ENCODE measurements at regions not wholly inside any gene's neighbourhood (a gene's known extent, or its start where the extent isn't known, plus 50 kb on each side); places are given as distances from the start of the nearest gene placed in this dataset.

DNA sequence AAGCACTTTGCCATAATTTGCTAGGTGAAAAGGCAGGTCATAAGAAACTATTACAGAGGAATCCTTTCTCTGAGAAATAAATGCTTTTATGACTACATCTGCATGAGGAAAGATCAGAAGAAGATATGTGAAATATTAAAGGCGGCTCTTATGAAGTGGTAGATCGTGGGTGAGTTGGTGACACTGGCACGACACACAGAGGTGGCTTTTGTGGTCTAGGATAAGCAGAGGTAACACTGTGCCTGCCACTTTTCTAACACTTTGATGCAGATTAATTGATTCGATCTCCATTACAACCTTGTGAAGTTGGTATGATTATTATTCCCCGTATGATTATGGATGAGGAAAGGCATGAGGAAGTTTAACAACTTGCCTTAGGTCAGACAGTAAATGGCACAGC is 60.0 kb upstream of the ELK3 start:
- TF ChIP-seq, protein P1, sequence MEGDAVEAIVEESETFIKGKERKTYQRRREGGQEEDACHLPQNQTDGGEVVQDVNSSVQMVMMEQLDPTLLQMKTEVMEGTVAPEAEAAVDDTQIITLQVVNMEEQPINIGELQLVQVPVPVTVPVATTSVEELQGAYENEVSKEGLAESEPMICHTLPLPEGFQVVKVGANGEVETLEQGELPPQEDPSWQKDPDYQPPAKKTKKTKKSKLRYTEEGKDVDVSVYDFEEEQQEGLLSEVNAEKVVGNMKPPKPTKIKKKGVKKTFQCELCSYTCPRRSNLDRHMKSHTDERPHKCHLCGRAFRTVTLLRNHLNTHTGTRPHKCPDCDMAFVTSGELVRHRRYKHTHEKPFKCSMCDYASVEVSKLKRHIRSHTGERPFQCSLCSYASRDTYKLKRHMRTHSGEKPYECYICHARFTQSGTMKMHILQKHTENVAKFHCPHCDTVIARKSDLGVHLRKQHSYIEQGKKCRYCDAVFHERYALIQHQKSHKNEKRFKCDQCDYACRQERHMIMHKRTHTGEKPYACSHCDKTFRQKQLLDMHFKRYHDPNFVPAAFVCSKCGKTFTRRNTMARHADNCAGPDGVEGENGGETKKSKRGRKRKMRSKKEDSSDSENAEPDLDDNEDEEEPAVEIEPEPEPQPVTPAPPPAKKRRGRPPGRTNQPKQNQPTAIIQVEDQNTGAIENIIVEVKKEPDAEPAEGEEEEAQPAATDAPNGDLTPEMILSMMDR (conservative IDR thresholded peaks at IDR 0.05 in 1 of 2, IDR thresholded peaks at IDR 0.05 in 1 of 2; ENCODE audit: extremely low read depth in 1 of 2, insufficient read depth in 1 of 2, low read depth in 1 of 2, low read length in 2 of 2) = no peak
- no peak for TF ChIP-seq EZH2 (IDR thresholded peaks at IDR 0.05; ENCODE audit: borderline replicate concordance, low read length)
